HG02981 (cell line): ENCODE measurements at regions not wholly inside any gene's neighbourhood (a gene's known extent, or its start where the extent isn't known, plus 50 kb on each side); places are given as distances from the start of the nearest gene placed in this dataset.

Source experiments
- ATAC-seq: cut with Tn5 transposase; IDR thresholded peaks from one replicate; pipeline ENCODE4 v1.9.1; 2021; ENCODE audit warnings: mild to moderate bottlenecking, moderate library complexity; ENCODE audit not compliant: unreplicated experiment

DNA sequence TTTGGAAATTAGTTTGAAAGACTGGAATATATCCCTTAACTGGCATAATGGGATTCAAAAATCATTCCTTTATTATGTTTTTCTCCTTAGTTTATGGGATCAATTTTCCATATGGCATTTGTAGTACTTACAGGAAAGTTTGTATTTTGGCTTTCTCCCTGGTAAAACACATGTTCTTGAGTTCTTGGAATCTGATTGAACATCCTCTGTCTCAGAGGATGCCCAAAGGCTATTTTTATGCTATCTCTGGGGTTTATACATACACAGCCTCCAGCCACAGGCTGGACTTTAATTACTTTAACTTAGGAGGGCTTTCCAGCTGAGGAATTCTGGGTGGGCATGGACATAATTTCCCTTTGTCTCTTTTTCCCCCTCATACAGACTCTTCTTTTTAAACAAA, 236.4 kb downstream of the HGF start:
- ATAC-seq: no peak

- ATAC-seq: no peak
These were observed 240.1 kb downstream of the HGF start for GRCh38 chr7:81529785-81530184.

DNA sequence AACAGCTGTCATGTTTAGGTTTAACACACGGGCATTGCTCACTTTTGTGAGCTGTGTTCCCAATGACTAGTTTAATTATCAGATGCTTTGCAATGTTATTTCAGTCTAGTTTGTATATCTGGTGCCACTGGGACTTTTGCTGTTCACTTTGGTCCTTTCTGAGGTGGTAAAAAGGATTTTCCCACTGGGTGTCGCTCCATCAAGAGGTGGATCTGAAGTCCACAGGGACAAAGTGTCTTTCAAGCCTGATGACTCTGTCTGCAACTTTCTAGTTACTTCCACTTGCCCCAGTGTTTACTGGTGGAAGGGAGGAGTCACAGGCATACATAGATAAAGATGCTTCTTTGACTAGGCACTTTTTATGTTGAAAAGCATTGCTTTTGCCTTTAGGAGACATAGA, 242.2 kb downstream of the HGF start:
- ATAC-seq: no peak

GRCh38 chr7:81526971-81527370, 242.9 kb downstream of the HGF start:
- no peak for ATAC-seq

GRCh38 chr7:81525841-81526240, 244.0 kb downstream of the HGF start:
- ATAC-seq: no peak

GRCh38 chr7:81519886-81520285, 250.0 kb downstream of the HGF start:
- no peak for ATAC-seq

DNA sequence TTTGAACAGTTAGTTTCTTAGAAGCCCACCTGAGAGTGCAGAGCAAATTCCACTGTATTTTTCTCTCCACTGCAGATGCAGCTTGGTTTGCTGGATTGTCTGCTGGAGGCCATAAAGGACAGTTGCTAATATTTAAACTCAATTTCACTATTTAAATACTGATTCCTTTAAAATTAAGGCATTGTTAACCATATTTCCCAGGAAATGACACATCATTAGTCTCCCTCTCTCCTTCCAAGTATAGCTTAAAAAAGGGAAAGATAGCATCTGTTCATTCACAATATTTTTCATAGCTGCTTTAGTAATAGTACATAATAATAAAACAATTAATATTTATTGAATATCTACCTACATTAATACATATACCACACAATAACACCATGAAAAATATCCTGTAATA, 252.9 kb downstream of the HGF start:
- no peak for ATAC-seq

DNA sequence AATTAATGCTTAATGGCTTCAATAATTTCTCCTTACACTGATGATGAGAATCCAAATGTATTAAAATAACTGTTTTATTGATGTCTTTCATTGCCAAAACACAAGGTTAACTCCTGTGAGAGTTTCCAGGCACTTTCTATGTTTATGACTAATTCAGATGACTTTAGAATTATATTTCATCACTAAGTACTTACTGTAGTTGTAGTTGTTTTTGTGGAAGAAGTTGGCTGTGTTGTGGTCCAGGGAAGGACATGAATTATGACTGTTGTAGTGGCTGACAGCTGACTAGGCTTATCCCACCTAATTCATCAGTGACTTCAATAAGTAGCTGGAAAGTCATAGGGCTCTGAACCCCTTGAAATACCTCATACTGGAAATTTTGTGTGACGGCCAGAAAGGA, 254.8 kb downstream of the HGF start:
- no peak for ATAC-seq

DNA sequence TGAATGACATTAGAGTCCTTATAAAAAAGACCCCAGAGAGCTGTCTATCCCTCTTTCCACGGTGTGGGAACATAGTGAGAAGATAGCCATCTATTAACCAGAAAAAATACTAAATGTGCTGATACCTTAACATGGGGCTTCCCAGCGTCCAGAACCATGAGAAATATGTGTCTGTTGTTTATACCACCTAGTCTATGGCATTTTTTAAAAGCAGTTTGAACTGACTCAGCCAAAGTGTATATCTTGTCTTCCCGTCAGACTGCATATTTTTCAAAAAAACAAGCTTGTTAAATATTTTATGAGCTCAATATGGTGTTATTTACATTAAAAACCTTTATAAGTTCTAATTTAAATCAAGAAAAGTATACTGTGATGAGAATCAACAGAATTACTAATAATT, 255.3 kb downstream of the HGF start:
- ATAC-seq: no peak

GRCh38 chr7:81510122-81510521, 259.7 kb downstream of the HGF start:
- no peak for ATAC-seq

GRCh38 chr7:81507221-81507620, 262.6 kb downstream of the HGF start:
- no peak for ATAC-seq

DNA sequence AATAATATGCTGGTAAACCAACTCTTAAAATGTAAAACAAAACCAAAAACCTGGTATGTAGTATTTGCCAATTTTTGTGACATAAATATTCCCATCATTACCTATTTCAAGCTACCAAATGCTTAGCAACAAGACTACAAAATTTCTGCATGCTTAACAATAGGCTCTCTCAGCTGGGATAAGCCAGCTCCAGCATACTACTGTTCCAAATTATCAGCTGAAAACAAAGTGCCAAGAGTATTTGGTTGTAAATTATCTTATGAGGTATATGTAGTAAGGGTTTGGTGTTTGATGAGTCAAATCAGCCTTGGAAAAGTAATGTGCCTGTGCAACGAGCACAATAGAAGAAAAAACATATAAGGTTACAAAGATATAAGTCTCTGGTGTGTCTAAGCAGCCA, 263.2 kb downstream of the HGF start:
- ATAC-seq: no peak

DNA sequence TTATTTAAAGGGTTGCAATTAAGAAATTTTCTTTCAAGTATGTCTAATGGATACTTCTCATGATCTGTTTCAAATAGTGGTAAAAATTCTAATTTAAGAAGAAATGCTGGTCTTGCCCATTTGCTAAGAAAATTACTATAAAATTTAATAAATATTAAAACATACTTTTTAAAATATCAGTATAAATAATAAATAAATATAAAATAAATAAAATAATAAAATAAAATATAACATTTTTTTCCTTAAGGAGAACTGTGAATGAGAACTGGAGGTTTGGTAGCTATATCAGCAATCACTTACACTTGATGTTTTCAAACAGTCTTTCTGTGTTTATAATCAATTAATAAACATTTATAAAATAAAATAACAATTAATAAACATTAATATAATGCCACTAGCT, 266.1 kb downstream of the HGF start:
- ATAC-seq: no peak

DNA sequence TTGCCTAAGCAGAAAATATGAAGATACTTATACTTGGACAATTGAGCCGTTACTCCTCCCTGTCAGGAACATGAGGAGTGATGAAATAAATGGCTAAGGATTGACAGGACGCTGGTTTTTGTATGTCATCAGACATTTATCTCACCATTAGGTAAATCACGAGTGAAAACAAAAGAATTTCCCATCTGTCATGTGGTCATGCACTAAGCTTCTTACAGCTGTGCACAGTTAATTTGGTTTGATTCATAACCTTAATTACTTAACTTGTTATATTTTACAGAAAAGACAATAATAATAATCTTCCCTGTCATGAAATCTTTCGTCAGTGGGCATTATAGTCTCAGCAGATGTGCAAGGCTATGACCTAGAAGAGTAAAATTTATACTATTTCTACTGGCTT, 266.5 kb downstream of the HGF start:
- ATAC-seq: no peak

- no peak for ATAC-seq
These were observed 268.6 kb downstream of the HGF start for GRCh38 chr7:81501220-81501619.

- no peak for ATAC-seq
These were observed 269.2 kb downstream of the HGF start for GRCh38 chr7:81500631-81501030.

DNA sequence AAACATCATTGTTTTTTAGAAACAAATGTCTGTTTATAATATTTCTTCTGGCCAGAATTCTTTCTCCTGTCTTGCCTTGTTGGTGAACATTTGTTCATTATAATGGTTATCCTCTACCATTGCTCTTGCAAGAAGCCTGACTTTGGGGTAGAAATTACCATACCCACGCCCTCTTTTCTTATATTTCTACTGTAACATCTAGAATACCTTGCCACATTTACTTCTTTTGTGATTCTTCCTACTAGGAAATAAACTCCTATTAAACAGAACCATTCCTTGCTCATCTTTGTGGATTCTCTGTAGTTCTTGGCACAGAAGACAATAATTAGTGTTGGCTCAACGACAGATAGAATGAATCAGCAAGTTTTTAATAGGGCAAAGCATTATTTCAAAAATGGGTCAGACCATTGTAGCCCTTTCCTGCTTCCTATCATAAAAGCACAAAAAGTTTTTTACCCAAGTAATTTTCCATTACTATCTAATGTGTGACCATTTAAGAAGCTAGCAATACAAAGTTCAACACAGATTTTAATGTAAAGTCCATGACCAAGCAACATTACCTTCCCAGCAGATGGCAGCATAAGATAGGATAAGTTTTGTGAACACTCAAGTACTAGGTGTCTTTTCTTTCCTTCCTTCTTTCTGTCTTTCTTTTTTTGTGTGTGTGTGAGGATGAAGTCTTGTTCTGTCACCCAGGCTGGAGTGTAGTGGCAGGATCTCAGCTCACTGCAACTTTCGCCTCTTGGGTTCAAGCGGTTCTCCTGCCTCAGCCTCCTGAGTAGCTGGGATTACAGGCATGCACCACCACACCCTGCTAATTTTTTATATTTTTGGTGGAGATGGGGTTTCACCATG, 270.4 kb downstream of the HGF start:
- ATAC-seq: peak; percentile 79

DNA sequence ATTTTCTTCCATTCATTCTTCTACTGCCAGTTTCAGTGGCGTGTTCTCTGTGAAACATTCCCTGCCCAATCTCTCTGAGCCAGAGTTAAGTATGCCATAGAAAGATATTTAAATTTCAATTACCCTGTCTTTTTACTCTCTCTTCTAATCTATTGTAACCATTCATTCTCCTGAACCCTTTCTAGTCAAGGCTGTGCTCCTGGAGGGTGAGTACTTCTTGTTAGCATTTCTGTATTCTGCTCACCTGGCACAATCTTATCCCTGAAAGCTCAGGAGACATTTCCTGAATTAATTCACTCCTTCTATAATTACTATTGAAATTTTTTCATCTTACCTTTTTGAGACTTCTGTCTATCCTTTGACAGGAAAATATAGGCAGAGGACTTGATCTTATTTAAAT, 271.7 kb downstream of the HGF start:
- no peak for ATAC-seq

GRCh38 chr7:81492910-81493309, 276.9 kb downstream of the HGF start:
- no peak for ATAC-seq

- ATAC-seq: no peak
These were observed 277.6 kb downstream of the HGF start for GRCh38 chr7:81492240-81492639.

DNA sequence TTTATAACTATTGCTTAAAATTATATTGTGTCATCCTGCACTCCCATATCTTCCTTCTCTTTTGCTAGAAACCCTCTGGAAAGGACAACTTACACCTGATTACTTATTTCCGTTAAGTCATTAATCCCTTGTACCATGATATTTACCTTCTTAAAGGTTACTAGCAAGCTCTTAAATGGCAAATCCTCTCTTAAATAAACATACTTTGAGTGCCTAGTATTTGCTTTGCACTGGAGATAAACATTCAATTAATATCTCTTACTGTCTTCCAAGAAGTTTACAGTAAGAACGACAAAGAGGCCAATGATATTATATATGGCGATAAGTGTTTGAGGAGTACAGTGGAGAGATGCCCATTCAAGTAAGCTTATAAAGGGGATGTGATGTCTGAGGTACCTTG, 278.3 kb downstream of the HGF start:
- no peak for ATAC-seq

GRCh38 chr7:81488210-81488609, 281.6 kb downstream of the HGF start:
- ATAC-seq: no peak

- ATAC-seq: no peak
These were observed 282.3 kb downstream of the HGF start for GRCh38 chr7:81487516-81487915.
